HL-60 (cell line): ENCODE measurements at regions not wholly inside any gene's neighbourhood (a gene's known extent, or its start where the extent isn't known, plus 50 kb on each side); places are given as distances from the start of the nearest gene placed in this dataset.

ENCODE experiments used
- DNase-seq, 2 experiments: peaks; one replicate each; pipeline ENCODE4 v3.0.0-alpha.2; 2010 to 2020; ENCODE audit warnings: low read depth in 1 of 2, low spot score in 1 of 2
- H3K27ac ChIP-seq: fragments of 250-450 bp; sonication (Bioruptor Pico); replicated peaks from 2 replicates; pipeline ENCODE4 v1.5.1; 2020; ENCODE audit warnings: mild to moderate bottlenecking, moderate library complexity
- H3K27me3 ChIP-seq: fragments of 250-450 bp; sonication (Bioruptor Pico); 2 replicates; pipeline ENCODE4 v1.5.1; 2021; ENCODE audit warnings: mild to moderate bottlenecking, moderate library complexity; ENCODE audit not compliant: insufficient read depth, poor library complexity, severe bottlenecking
- H3K4me3 ChIP-seq: replicated peaks from 2 replicates; pipeline ENCODE4 v1.5.1; 2011; ENCODE audit warnings: mild to moderate bottlenecking, control low read depth, low read length; ENCODE audit not compliant: insufficient read depth
- CTCF ChIP-seq: IDR thresholded peaks from one replicate; pipeline ENCODE4 v1.5.1; 2011; ENCODE audit warnings: low read length, control low read depth, inconsistent platforms; ENCODE audit not compliant: insufficient read depth
- GABPA ChIP-seq: IDR thresholded peaks from 2 replicates; pipeline ENCODE4 v1.6.1; 2012; ENCODE audit warnings: low read depth
- POLR2AphosphoS5 ChIP-seq: IDR thresholded peaks from 2 replicates; pipeline ENCODE4 v1.6.1; 2012; ENCODE audit warnings: low read depth
- REST ChIP-seq: IDR thresholded peaks from 2 replicates; pipeline ENCODE4 v1.6.1; 2012; ENCODE audit warnings: low read depth; ENCODE audit not compliant: insufficient replicate concordance
- SPI1 ChIP-seq: IDR thresholded peaks from 2 replicates; pipeline ENCODE4 v1.6.1; 2012; ENCODE audit warnings: low read depth, mild to moderate bottlenecking, borderline replicate concordance

GRCh38 chr3:135460273-135460672 lies 505.3 kb upstream of the PPP2R3A start:
- DNase-seq: no peak
- H3K27ac ChIP-seq: no peak overlapping the region
- H3K4me3 ChIP-seq: no peak overlapping the region
- H3K27me3 ChIP-seq: no peaks in the 10 kb centered on the region
- TF ChIP-seq SPI1: no peak
- TF ChIP-seq POLR2AphosphoS5: no peak
- TF ChIP-seq GABPA: no peak
- no peak for TF ChIP-seq REST
- TF ChIP-seq CTCF: no peak

GRCh38 chr3:135471911-135472310 lies 493.6 kb upstream of the PPP2R3A start:
- TF ChIP-seq CTCF: no peak
- no peak for TF ChIP-seq SPI1
- no peak for TF ChIP-seq REST
- no peak for TF ChIP-seq POLR2AphosphoS5
- TF ChIP-seq GABPA: no peak
- no peaks in the 10 kb centered on the region for H3K27me3 ChIP-seq
- DNase-seq: no peak
- no peak overlapping the region for H3K27ac ChIP-seq
- H3K4me3 ChIP-seq: no peak overlapping the region

- H3K27ac ChIP-seq: no peak overlapping the region
- no peak for DNase-seq
- H3K4me3 ChIP-seq: no peak overlapping the region
- no peaks in the 10 kb centered on the region for H3K27me3 ChIP-seq
- TF ChIP-seq REST (no peak), GABPA (no peak), SPI1 (no peak), POLR2AphosphoS5 (no peak), CTCF (no peak)
Measured at GRCh38 chr3:135473449-135473848, 492.1 kb upstream of the PPP2R3A start.
